Spleen (tissue), 11 donors: ENCODE measurements at regions not wholly inside any gene's neighbourhood (a gene's known extent, or its start where the extent isn't known, plus 50 kb on each side); places are given as distances from the start of the nearest gene placed in this dataset.

ENCODE experiments used
- DNase-seq: peaks from one replicate; pipeline ENCODE4 v3.0.0-alpha.2; 2020
- H3K27ac ChIP-seq, 8 donors: fragments of 200-600 bp; sonication (generic) in 7 of 8; 1 replicate in 4 of 8; 2 replicates in 4 of 8; pipeline versions ENCODE4 v1.5.0 to v1.8.0; 2016 to 2021; ENCODE audit warnings: inconsistent platforms in 4 of 8, mild to moderate bottlenecking in 4 of 8, moderate library complexity in 1 of 8
- H3K27me3 ChIP-seq, 7 donors: fragments of 200-600 bp; sonication (generic) in 6 of 7; replicated peaks in 1 of 7; 1 replicate in 4 of 7; 2 replicates in 3 of 7; pipeline versions ENCODE4 v1.5.0 to v1.8.0; 2016 to 2021; ENCODE audit warnings: inconsistent platforms in 3 of 7, mild to moderate bottlenecking in 1 of 7
- H3K36me3 ChIP-seq, 6 donors: fragments of 200-600 bp; sonication (generic) in 5 of 6; 1 replicate in 4 of 6; 2 replicates in 2 of 6; pipeline versions ENCODE4 v1.5.0 to v1.8.0; 2016 to 2021; ENCODE audit warnings: inconsistent platforms in 2 of 6
- H3K4me1 ChIP-seq, 6 donors: fragments of 200-600 bp; sonication (generic) in 5 of 6; 1 replicate in 3 of 6; 2 replicates in 3 of 6; pipeline versions ENCODE4 v1.5.0 to v1.8.0; 2016 to 2021; ENCODE audit warnings: inconsistent platforms in 3 of 6
- H3K4me3 ChIP-seq, 8 donors: fragments of 200-600 bp; sonication (generic) in 7 of 8; 1 replicate in 4 of 8; 2 replicates in 4 of 8; pipeline versions ENCODE4 v1.5.0 to v1.8.0; 2016 to 2021; ENCODE audit warnings: inconsistent platforms in 4 of 8, mild to moderate bottlenecking in 4 of 8, moderate library complexity in 2 of 8
- H3K9me3 ChIP-seq, 8 donors: fragments of 200-600 bp; sonication (generic) in 7 of 8; 1 replicate in 4 of 8; 2 replicates in 4 of 8; pipeline versions ENCODE4 v1.5.0 to v1.8.0; 2016 to 2021; ENCODE audit warnings: inconsistent platforms in 4 of 8
- CTCF ChIP-seq, 11 experiments: fragments of 200-600 bp in 7 of 11; fragments of 450-650 bp in 4 of 11; sonication (generic) in 4 of 11; IDR thresholded peaks in 8 of 11; conservative IDR thresholded peaks in 3 of 11; 1 replicate in 7 of 11; 2 replicates in 4 of 11; pipeline versions ENCODE4 v1.4.0 to v1.8.0; 2016 to 2021; ENCODE audit warnings: antibody characterized with exemption in 11 of 11, inconsistent platforms in 4 of 11, mild to moderate bottlenecking in 1 of 11
- POLR2A ChIP-seq, 3 donors: fragments of 450-650 bp; IDR thresholded peaks; one replicate each; pipeline ENCODE4 v1.5.1; 2017; ENCODE audit warnings: antibody characterized with exemption in 3 of 3, mild to moderate bottlenecking in 1 of 3
- POLR2AphosphoS5 ChIP-seq, 3 donors: sonication (generic); formaldehyde crosslinking; IDR thresholded peaks; one replicate each; pipeline ENCODE4 v1.5.1; 2017; ENCODE audit warnings: antibody characterized with exemption in 3 of 3
- WGBS, 5 donors: extraction: QIAGEN DNeasy Blood & Tissue Kit in 3 of 5; methylation state at CpG; one replicate each; pipeline versions ENCODE4 v1.1.5 to v1.1.7; 2013 to 2018; 5-methylcytosine and 5-hydroxymethylcytosine counted together
- intact Hi-C: fragments of 100-400 bp; cut with DNase I; formaldehyde crosslinking; loops from one replicate; pipeline ENCODE4 v1.15.0; 2023; ENCODE audit warnings: low total_unique reads
- donor health status: healthy with polysubstance abuse.
- donor health status: DM: no; HTN: no; CAD: no; lungs with moderate emphysema.
- donor health status: DM: no; HTN: no; CAD: no.
- donor health status: Bipolar disorder and iron deficiency.
- donor health status: healthy.
- donor health status: DM: no; HTN: no; CAD: no.
- donor health status: DM: yes; HTN: yes; CAD: no.

- WGBS, 5 donors, result 1 to 3% (median 2%) methylated on average over 24 to 45 of the region's 45 CpGs
- peaks cover 30 to 89% (median 70%) of the 10 kb centered on the region in 6 donors for H3K4me1 ChIP-seq
Observed at GRCh38 chr7:155377838-155378579, 79.9 kb upstream of the EN2 start.

GRCh38 chr7:155378580-155378934, 79.4 kb upstream of the EN2 start:
- no peak overlapping the region for H3K27ac ChIP-seq
- H3K4me3 ChIP-seq, result no peak overlapping the region
- H3K4me1 ChIP-seq, result peaks cover 24 to 83% (median 65%) of the 10 kb centered on the region in 6 donors
- peaks cover 14 to 100% (median 100%) of the 10 kb centered on the region in 7 donors for H3K27me3 ChIP-seq
- DNase-seq, result no peak
- no peaks in the 10 kb centered on the region for H3K36me3 ChIP-seq
- TF ChIP-seq POLR2AphosphoS5 (IDR thresholded peaks at IDR 0.05) (no peak), CTCF (IDR thresholded peaks at IDR 0.05 in 8 of 11, conservative IDR thresholded peaks at IDR 0.05 in 3 of 11) (no peak), POLR2A (IDR thresholded peaks at IDR 0.05) (no peak)
- H3K9me3 ChIP-seq, result no peaks in the 10 kb centered on the region
- intact Hi-C loops, result loop anchor here (10.0 kb wide), 1 partner anchor 86 kb away; no protein-coding TSS in a partner anchor
- whole genome bisulfite sequencing, 5 donors, result 16 to 19% (median 19%) methylated on average over 6 of the region's 6 CpGs

More at GRCh38 chr7:155377838-155378579, 79.9 kb upstream of the EN2 start:
- no peak for TF ChIP-seq CTCF (IDR thresholded peaks at IDR 0.05 in 8 of 11, conservative IDR thresholded peaks at IDR 0.05 in 3 of 11)
- peak in 2 of 3 donors; percentile 23 to 47 for TF ChIP-seq POLR2AphosphoS5 (IDR thresholded peaks at IDR 0.05)
- no peak for TF ChIP-seq POLR2A (IDR thresholded peaks at IDR 0.05)
- Histone ChIP-seq H3K27ac (no peak overlapping the region), H3K9me3 (no peaks in the 10 kb centered on the region), H3K4me3 (peak overlapping the region in 6 of 8 donors; percentile 8 to 52 (median 18)), H3K27me3 (peaks cover 14 to 100% (median 100%) of the 10 kb centered on the region in 7 donors), H3K36me3 (no peaks in the 10 kb centered on the region)
- intact Hi-C loops, result loop anchor here (10.0 kb wide), 1 partner anchor 87 kb away; no protein-coding TSS in a partner anchor
- DNase-seq, result peak; percentile 76

- Histone ChIP-seq H3K4me1 (peaks cover 18 to 77% (median 58%) of the 10 kb centered on the region in 6 donors), H3K9me3 (no peaks in the 10 kb centered on the region), H3K27me3 (peaks cover 14 to 100% (median 100%) of the 10 kb centered on the region in 7 donors), H3K27ac (no peak overlapping the region), H3K4me3 (no peak overlapping the region), H3K36me3 (no peaks in the 10 kb centered on the region)
- intact Hi-C loops, result loop anchor here (10.0 kb wide), 1 partner anchor 86 kb away; no protein-coding TSS in a partner anchor
- DNase-seq, result no peak
- TF ChIP-seq POLR2AphosphoS5 (IDR thresholded peaks at IDR 0.05), result no peak
- TF ChIP-seq POLR2A (IDR thresholded peaks at IDR 0.05), result no peak
- TF ChIP-seq CTCF (IDR thresholded peaks at IDR 0.05 in 8 of 11, conservative IDR thresholded peaks at IDR 0.05 in 3 of 11), result no peak
- WGBS, 5 donors, result 5 to 10% (median 8%) methylated on average over 10 of the region's 10 CpGs
Observed at GRCh38 chr7:155378959-155379871, 78.7 kb upstream of the EN2 start.
